T-helper 9 cell (primary cell): ENCODE measurements at regions not wholly inside any gene's neighbourhood (a gene's known extent, or its start where the extent isn't known, plus 50 kb on each side); places are given as distances from the start of the nearest gene placed in this dataset.
"Not testable (repeated sequence)": the region's sequence is repeated elsewhere in the genome, so short reads cannot be mapped to it uniquely, and the experiment has no call there.

Source experiments
- DNase-seq: peaks from one replicate; pipeline ENCODE4 v3.0.0-alpha.2; 2020

DNA sequence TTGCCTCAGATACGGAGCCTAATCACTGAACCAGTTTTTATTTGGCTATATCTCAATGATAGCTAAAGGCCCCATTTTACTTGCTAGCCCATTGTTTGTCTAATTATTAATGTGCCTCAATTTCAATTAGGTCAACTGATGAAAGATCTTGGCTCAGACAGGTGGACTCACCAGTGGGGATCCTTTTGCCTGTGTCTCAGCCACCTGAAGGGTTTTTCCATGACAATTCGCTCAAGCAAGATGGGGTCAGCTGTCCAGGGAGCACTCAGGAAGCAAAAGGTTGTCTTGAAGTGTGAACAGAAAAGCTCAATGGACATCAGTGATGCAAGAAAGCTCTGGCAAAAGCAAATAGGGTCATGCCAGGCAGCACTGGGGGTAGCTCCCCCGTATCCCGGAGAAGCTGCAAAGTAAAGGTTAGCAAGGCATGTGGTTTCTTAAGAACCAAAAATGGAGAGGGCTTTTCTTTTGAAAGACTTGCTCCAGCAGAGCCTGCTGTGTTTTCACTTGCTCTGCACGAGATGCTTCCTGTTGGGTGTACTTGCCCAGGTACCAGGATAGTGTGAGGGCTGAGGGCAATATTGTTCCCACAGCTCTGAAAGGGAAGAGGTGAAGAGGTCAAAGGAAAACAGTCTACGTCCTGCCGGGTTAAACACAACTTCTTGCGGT, 541.2 kb upstream of the CDH5 start:
- no peak for DNase-seq

GRCh38 chr16:65822148-65822547, 544.3 kb upstream of the CDH5 start:
- no peak for DNase-seq

DNA sequence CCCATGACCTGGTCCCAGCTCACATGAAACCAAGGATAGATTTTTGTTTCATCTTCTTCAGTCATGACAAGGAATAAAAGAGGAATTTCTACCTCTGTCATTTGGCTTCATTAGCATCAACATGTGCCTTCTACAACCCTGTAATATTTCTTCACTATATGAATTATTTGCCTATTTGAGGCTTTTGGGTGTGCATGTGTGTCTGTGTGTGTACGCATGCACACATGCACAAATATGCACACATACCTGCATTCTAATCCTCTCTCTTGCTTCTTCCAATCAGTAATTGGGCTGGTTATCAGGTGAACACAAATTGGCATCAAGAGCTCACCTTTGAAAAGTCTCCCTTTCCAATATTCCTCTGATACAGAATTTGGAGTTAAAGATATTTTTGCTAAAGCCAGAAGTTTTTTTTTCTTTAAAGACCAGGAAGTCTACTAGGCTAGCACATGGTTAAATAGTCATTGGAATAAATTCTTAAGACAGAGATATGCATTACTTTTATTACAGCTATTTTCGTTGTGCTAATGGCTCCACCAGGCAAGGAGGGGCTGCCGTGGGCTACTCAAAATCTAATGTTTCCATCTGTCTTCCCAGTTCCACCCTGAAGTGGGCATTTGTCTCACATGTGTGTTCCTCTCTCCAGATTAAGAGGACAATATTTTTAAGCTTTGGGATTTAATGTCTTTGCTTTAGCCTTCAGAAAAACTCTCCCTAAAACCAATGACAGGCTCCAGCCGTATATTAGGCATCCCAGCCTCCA, 547.2 kb upstream of the CDH5 start:
- DNase-seq: no peak

DNA sequence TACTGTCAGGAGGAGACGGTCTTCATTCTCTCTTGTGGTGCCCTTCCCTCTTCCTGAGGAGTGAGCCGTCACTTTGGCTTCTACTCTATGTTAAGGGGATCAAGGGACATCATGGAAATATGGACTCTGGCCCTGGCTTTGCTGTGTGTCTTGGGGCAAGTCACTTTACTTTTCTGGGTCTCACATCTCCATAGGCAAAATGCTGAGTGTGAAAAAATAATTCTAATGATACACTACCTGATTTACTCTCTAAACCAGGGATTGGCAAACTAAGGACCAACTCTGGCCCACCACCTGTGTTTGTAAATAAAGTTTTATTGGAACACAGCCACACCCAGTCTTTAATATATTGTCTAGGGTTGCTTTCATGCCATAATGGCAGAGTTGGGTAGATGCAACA, 548.7 kb upstream of the CDH5 start:
- DNase-seq: no peak

- no peak for DNase-seq
Observed at GRCh38 chr16:65817066-65817465, 549.4 kb upstream of the CDH5 start.

- DNase-seq: no peak
Observed at GRCh38 chr16:65816556-65816955, 549.9 kb upstream of the CDH5 start.

DNA sequence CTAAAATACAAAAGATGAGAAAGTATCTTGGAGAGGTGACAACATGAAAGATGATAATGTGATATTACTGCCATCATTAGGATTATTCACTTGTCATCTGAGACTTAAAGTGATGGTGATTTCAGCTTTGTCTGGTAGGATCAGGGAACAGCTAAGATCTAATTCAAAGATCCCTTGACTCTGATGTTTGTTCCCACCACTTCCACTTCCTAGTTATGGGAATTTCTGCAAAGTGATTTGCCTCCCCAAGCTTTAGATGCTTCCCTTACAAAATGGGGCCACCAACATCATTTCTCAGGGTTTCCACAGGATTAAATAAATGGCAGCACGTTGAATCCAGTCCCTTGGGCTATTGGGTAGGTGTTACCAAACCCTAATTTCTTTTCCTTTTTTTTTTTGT, 550.8 kb upstream of the CDH5 start:
- no peak for DNase-seq

- not testable (repeated sequence) for DNase-seq
Observed at GRCh38 chr16:65813879-65814278, 552.6 kb upstream of the CDH5 start.

DNA sequence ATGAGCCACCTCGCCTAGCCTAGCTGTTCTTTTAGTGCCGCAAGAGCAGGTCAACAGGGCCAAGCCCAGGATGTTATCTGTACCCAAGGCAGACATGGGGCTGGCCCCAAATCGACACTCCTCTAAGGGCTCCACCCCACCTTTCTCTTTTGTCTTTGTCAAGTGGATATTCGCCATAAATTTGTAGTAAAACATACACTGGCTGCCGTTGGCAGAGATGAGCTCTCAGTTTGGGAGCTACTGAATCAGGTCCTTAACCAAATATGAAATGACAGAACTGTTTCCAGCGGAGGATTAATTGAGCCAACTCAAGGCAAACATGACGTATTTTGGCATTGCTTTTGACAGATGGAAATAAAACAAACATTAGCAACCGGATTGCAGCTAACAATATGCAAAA, 556.9 kb upstream of the CDH5 start:
- DNase-seq: no peak

DNA sequence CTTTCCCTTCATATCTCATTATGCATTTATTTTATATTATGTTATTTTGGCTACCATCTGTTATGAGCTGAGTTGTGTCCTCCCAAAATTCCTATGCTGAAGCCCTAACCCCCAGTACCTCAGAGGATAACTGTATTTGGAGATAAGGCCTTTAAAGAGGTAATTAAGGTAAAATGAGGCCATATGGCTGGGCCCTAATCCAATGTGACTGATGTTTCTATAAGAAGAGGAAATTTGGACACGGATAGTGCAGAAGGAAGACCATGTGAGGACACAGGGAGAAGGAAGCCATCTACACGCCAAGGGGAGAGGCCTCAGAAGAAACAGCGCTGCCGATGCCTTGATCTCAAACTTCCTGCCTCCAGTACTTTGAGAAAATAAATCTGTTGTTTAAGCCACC, 557.7 kb upstream of the CDH5 start:
- no peak for DNase-seq

- DNase-seq: no peak
Observed at GRCh38 chr16:65807858-65808257, 558.6 kb upstream of the CDH5 start.

DNA sequence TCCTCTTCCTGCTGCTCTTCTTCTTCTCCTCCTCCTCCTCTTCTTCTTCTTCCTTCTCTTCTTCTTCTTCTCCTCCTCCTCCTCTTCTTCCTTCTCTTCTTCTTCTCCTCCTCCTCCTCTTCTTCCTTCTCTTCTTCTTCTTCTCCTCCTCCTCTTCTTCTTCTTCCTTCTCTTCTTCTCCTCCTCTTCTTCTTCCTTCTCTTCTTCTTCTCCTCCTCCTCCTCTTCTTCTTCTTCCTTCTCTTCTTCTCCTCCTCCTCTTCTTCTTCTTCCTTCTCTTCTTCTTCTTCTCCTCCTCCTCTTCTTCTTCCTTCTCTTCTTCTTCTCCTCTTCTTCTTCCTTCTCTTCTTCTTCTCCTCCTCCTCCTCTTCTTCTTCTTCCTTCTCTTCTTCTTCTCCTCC, 560.8 kb upstream of the CDH5 start:
- not testable (repeated sequence) for DNase-seq

GRCh38 chr16:65796481-65796880, 570.0 kb upstream of the CDH5 start:
- DNase-seq: no peak

- DNase-seq: no peak
Observed at GRCh38 chr16:65794973-65795372, 571.5 kb upstream of the CDH5 start.

GRCh38 chr16:65793781-65794180, 572.7 kb upstream of the CDH5 start:
- DNase-seq: no peak

DNA sequence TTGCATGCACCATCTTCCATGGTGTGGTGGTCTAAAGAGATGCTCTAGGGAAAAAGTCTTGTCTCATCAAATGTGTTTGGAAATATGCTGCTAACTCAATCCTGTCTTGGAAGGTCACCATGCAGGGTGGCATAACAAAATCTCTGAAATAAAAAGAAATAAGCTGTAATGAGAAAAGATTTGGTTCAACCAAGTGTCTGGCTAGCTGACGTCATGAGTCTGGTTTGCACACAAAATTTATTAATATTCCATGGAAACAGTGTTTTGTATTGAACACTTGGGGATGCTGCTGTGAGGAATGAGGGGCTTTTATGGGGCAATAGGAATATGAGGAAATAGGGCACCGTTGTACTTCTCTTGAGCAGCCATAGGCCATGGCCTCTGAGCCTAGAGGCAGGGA, 575.7 kb upstream of the CDH5 start:
- DNase-seq: no peak

DNA sequence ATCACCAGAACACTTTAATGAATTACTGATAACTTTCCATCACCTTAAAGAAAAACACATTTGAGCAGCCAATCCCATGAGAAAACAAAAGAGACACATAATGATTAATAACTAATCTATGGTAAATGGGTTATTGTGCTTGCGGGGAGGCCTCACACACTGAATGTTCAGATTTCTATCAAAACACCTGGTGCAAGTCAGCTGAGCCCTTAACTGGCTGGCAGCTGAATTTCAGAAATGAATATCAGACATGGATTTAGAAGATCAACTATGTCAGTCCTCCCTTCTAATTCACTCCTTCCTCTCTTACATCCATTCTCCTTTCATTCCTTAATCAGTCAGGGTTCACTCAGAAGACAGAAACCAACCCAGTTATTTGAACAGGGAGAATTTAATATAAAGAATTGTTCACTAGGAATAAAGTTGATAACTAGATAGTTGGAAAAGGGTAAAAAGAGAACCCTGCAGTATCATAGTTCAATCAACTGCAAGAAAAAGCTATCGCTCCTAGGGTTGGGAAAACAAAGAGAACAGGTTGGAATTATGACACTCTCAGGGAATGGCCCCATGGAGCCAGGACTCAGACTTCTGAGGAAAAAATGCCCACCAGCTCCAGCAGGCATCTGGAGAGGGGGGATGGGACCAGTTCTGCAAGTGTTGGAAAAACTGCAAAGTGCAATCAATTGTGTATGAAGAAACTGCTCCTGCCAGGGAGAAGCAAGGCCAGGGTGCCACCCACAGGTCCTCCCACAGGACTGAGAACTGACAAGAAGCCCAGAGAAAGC, 577.1 kb upstream of the CDH5 start:
- no peak for DNase-seq

DNA sequence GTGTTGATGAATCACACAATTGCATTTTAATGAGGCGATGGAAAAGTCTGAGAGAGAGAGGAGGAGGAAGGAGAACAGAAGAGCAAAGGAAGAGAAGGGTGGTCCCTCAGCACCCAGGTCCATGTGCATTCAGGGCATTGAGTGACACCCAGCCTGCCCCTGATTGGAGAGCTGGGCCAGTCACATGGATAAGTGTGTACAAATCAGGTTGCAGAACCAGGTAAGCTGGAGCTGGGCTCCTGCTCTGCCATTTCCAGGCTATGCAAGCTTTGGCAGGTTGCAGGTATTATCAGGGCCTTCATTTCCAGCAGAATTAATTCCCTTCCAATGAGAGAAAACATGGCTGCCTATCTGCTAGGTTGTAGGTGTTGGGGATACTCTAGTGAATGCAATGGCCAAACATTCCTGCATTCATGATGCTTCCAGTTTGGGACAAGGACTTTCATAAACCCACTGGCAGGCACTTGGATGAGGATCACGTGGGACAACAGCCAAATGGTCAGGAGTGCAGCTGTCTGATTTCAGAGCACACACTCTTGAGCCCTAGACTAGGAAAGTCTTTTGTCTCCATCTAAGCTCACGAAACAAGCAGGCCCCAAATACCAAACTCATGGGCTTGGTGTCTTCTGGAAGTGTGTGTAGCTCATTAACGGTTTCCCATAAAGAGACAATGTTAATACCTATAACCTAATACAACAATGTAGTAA, 577.9 kb upstream of the CDH5 start:
- no peak for DNase-seq

GRCh38 chr16:65787921-65788320, 578.6 kb upstream of the CDH5 start:
- DNase-seq: no peak

DNA sequence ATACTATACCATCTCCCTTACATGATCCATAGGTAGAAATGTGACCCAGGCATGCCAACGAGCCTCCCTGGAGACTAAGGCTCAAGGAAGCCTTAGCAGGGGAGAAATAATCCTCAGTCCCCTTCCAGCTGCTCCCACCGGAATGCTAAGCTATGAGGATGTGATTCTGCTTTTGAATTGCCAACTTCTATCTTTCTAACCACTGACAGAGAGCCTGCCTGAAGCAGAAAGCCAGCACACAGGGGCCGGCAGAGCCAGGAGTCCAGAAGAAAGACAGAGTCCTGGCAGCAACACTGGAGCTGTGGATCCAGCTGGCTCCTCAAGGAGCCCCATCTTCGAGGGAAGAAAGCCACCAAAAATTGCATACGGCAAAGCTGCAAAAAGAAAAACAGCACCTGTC, 579.6 kb upstream of the CDH5 start:
- DNase-seq: no peak

- no peak for DNase-seq
Observed at GRCh38 chr16:65783709-65784474, 582.6 kb upstream of the CDH5 start.
